Right cardiac atrium (tissue), 5 donors: ENCODE measurements at regions not wholly inside any gene's neighbourhood (a gene's known extent, or its start where the extent isn't known, plus 50 kb on each side); places are given as distances from the start of the nearest gene placed in this dataset.
A peak's percentile ranks its signal among the peaks of the same experiment; 100 is the strongest.
"Not testable (repeated sequence)": the region's sequence is repeated elsewhere in the genome, so short reads cannot be mapped to it uniquely, and the experiment has no call there.

Experiments
- ATAC-seq, 2 donors: fragments of 200-7000 bp; cut with Tn5 transposase; one replicate each; pipeline versions ENCODE4 v1.8.0 to v1.9.1; 2020; ENCODE audit warnings: moderate library complexity in 2 of 2, mild to moderate bottlenecking in 1 of 2
- DNase-seq, 3 donors: peaks; one replicate each; pipeline ENCODE4 v3.0.0-alpha.2; 2020
- H3K27ac ChIP-seq: one replicate; pipeline ENCODE4 v1.5.1; 2013; ENCODE audit warnings: mild to moderate bottlenecking, low read length, control low read depth, moderate library complexity
- H3K27me3 ChIP-seq: one replicate; pipeline ENCODE4 v1.6.1; 2013; ENCODE audit not compliant: control insufficient read depth, insufficient read depth
- H3K4me1 ChIP-seq: one replicate; pipeline ENCODE4 v1.6.1; 2013; ENCODE audit warnings: low read length; ENCODE audit not compliant: control insufficient read depth, insufficient read depth
- H3K4me3 ChIP-seq: one replicate; pipeline ENCODE4 v1.5.1; 2013; ENCODE audit warnings: low read length, control low read depth
- H3K9me3 ChIP-seq: one replicate; pipeline ENCODE4 v1.6.1; 2013; ENCODE audit warnings: low read length; ENCODE audit not compliant: control insufficient read depth
- WGBS: extraction: QIAGEN DNeasy Blood & Tissue Kit; methylation state at CpG from one replicate; pipeline ENCODE4 v1.1.7; 2013; 5-methylcytosine and 5-hydroxymethylcytosine counted together
- intact Hi-C, 4 donors: fragments of 100-400 bp; cut with DNase I; formaldehyde crosslinking; loops; one replicate each; pipeline versions ENCODE4 v1.11.0 to v1.14.0; 2022 to 2023
- donor health status: healthy with polysubstance abuse.
- donor health status: DM: no; HTN: yes; CAD: no.
- donor health status: DM: no; HTN: no; CAD: no.
- donor health status: DM: no; HTN: yes; CAD: no; lungs with severe emphysema.
- donor health status: DM: yes; HTN: yes; CAD: no.

DNA sequence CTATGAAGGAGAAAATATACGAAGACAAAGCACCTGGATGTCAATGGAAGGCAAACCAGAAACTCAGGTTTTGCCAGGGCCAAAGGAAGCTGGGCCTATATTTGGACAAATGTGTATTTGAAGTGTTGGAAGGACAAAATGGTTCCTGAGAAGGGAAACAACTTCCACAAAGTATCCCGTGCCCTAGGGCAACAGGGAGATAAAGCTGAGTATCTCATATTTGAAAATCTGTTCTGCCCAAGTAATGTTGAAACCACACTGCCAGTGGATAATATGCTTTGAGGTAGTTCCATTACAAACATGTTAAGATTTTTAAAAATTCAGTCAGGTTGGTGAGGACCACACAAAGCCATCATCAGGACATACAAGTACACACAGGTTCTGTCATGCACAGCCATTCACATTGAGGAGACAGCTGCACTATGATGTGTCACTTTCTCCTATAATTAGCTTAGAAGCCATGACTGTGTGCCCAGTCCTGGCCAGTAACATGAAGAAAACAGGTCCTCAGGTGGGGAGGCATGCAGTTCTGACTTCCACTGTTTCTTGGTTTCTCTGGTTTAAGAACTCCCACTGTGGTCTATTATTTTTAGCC is 116.4 kb downstream of the PWWP3B start:
- Histone ChIP-seq H3K27ac (no peak overlapping the region), H3K27me3 (no peaks in the 10 kb centered on the region), H3K4me1 (no peaks in the 10 kb centered on the region), H3K9me3 (no peaks in the 10 kb centered on the region), H3K4me3 (no peak overlapping the region)
- ATAC-seq (no peak), DNase-seq (no peak)
- WGBS: 64% methylated on average over 2 of the region's 2 CpGs
- intact Hi-C loops: no loop called here

DNA sequence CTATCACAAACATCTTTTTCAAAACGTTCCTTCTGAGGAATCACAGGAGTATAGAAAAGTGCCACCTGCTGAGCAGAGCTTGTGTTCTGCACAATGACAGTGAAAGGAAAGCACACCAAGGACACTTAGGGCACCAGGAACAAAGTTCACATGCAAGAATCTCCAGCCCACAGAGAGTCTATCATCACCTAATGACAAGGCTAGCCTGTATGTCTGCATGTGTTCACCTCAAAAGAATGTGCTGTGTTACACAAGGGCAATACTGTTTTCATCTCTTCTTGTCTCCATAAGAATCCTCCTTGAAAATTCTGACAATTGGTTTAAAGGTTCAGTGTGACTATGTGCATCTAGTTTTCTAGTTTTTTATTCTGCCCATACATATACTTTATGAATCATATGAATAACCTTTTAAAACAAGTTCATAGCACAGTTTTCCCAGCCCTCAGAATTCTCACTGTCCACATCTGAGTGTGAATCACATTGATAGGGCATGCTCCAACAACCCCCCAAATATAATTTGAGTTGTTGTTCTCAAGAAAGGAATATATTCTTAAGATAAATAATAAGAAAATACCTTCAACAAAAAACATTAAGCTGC is 118.0 kb downstream of the PWWP3B start:
- DNase-seq (no peak), ATAC-seq (no peak)
- Histone ChIP-seq H3K27me3 (no peaks in the 10 kb centered on the region), H3K27ac (no peak overlapping the region), H3K4me3 (no peak overlapping the region), H3K9me3 (no peaks in the 10 kb centered on the region), H3K4me1 (no peaks in the 10 kb centered on the region)
- intact Hi-C loops: no loop called here
- 17% methylated on average over 1 of the region's 1 CpG for WGBS

DNA sequence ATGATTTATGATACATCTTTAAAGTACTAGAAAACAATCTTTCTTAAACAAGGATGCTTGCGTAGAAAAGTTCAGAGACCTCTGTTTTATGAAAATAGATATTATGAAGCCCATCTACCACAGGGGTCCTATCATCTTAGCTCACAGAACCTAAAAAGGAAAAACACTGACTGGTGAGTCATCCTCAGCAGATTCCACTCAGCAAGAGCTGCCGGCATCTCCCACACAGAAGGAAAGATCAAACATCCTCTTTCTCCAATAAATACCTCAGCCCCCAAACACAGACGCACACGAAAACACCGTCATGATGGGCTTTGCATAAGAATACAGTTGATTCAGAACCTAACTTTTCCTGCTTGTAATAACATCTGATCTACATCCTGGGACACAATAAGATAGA is 122.7 kb downstream of the PWWP3B start:
- H3K27ac ChIP-seq, H3K9me3 ChIP-seq, intact Hi-C loops, H3K4me1 ChIP-seq, H3K27me3 ChIP-seq, H3K4me3 ChIP-seq, ATAC-seq, DNase-seq: not testable (repeated sequence)
- no CpG with 5 or more reads among the region's 5 CpGs for WGBS

DNA sequence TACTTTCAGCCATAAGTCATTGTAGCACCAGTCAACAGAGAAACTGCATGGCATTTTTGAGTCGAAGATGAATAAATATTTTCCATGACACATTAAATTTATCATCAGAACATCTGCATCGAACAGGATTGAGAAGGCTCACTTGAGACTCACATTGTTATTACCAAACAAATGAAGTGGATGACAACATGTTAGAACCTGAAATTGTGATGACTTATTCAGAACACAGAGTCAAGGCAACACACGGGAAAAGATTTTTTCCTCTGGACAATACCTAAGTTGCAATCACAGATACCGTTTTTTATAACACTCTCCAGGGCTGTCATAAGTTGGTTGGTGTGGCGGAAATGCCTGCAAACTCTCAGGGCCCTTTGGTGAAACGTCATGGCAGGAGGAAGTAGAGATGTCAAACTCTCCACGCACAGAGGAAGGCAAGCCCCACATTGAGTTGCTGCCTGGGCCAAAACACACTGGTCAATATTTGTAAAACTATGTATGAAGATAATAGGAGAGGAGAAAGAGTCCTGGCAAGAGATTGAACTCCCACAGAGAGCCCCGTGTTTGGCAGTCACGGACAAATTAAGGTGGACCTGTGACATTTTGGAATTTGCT is 123.8 kb downstream of the PWWP3B start:
- H3K9me3 ChIP-seq, intact Hi-C loops: not testable (repeated sequence)
- peak in 1 of 2 donors; percentile 74 for ATAC-seq

GRCh38 chrX:106300239-106300638 is 132.1 kb downstream of the PWWP3B start:
- intact Hi-C loops: no loop called here
- H3K27ac ChIP-seq: no peak overlapping the region
- no peak for ATAC-seq
- DNase-seq: no peak
- 62% methylated on average over 2 of the region's 2 CpGs for WGBS
- no peaks in the 10 kb centered on the region for H3K4me1 ChIP-seq
- no peak overlapping the region for H3K4me3 ChIP-seq
- H3K9me3 ChIP-seq: no peaks in the 10 kb centered on the region
- no peaks in the 10 kb centered on the region for H3K27me3 ChIP-seq

More for the DNA sequence above, 123.8 kb downstream of the PWWP3B start:
- no CpG with 5 or more reads among the region's 9 CpGs for WGBS
- not testable (repeated sequence) for DNase-seq, H3K4me3 ChIP-seq, H3K27me3 ChIP-seq, H3K27ac ChIP-seq, H3K4me1 ChIP-seq

GRCh38 chrX:106300656-106301055 is 132.6 kb downstream of the PWWP3B start:
- Histone ChIP-seq H3K27me3 (no peaks in the 10 kb centered on the region), H3K27ac (no peak overlapping the region), H3K4me1 (no peaks in the 10 kb centered on the region), H3K4me3 (no peak overlapping the region), H3K9me3 (no peaks in the 10 kb centered on the region)
- DNase-seq: no peak
- WGBS: 66% methylated on average over 3 of the region's 3 CpGs
- intact Hi-C loops: no loop called here
- ATAC-seq: no peak

DNA sequence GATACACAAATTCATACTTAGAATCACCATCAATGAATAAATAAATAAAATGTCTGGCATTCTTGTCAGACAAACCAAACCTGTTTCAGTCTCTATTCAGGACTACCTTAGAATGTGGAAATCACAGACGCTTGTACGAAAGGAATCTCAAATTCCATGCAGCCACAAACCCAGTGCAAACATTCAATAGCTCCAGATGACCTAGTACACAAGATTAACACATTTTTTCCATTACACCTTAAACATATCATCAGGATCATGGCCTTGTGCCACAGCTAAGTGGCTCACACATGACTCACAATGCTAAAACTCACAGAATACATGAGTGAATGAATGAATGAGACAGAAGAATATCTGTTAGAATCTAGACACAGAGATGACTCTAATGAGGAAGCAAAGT is 134.2 kb downstream of the PWWP3B start:
- 84% methylated on average over 2 of the region's 2 CpGs for WGBS
- H3K4me1 ChIP-seq: no peaks in the 10 kb centered on the region
- no peak overlapping the region for H3K4me3 ChIP-seq
- ATAC-seq (no peak), DNase-seq (no peak)
- no peaks in the 10 kb centered on the region for H3K27me3 ChIP-seq
- H3K9me3 ChIP-seq: no peaks in the 10 kb centered on the region
- intact Hi-C loops: no loop called here
- H3K27ac ChIP-seq: no peak overlapping the region

GRCh38 chrX:106306391-106306947 is 138.4 kb downstream of the PWWP3B start:
- no peak for DNase-seq
- Histone ChIP-seq H3K4me1 (no peaks in the 10 kb centered on the region), H3K4me3 (no peak overlapping the region), H3K9me3 (no peaks in the 10 kb centered on the region), H3K27me3 (no peaks in the 10 kb centered on the region), H3K27ac (no peak overlapping the region)
- WGBS: 88% methylated on average over 7 of the region's 7 CpGs
- intact Hi-C loops: no loop called here
- no peak for ATAC-seq

DNA sequence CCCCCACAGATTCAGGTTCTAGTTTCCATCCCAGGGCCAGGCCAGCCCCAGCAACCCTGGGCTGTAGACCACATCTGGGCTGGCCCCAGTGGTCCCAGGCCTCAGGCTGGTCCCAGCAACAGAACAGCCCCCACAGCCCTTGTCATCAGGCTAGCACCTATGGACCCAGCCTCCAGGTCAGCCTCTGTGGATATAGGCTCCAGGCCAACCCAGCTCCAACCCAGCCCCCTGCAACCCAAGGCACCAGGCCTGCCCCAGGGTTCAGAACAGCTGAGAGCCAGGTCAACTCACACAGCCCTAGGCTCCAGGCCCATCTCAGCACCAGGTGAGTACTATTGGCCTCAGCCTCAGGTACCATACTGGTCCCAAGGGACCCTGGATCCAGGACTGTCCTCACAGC is 155.3 kb downstream of the PWWP3B start:
- intact Hi-C loops: no loop called here
- DNase-seq (no peak), ATAC-seq (no peak)
- no peak overlapping the region for H3K27ac ChIP-seq
- no peaks in the 10 kb centered on the region for H3K4me1 ChIP-seq
- no peak overlapping the region for H3K4me3 ChIP-seq
- no peaks in the 10 kb centered on the region for H3K27me3 ChIP-seq
- H3K9me3 ChIP-seq: no peaks in the 10 kb centered on the region

DNA sequence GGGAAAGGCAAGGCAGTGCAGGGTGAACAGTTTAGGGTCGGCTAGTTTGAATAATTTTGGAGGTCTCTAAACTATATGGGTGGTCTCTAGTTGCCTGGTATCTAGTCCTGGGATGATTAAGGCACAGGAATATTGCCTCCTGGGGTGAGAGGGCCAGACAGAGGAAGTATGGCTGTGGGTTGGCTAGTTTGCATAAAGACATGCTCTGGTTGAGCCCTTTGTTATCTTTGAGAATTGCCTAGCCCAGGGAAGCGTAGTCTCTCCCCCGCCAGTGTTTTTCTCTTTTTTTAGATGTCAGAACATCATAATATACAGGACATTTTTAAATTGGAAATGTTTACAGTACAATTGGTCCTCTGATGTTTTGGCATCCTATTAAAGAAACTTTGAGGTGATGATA is 163.5 kb downstream of the PWWP3B start:
- ATAC-seq (no peak), DNase-seq (no peak)
- H3K4me3 ChIP-seq: no peak overlapping the region
- WGBS: 76% methylated on average over 3 of the region's 3 CpGs
- no peaks in the 10 kb centered on the region for H3K4me1 ChIP-seq
- H3K9me3 ChIP-seq: no peaks in the 10 kb centered on the region
- no peak overlapping the region for H3K27ac ChIP-seq
- intact Hi-C loops: no loop called here
- no peaks in the 10 kb centered on the region for H3K27me3 ChIP-seq

DNA sequence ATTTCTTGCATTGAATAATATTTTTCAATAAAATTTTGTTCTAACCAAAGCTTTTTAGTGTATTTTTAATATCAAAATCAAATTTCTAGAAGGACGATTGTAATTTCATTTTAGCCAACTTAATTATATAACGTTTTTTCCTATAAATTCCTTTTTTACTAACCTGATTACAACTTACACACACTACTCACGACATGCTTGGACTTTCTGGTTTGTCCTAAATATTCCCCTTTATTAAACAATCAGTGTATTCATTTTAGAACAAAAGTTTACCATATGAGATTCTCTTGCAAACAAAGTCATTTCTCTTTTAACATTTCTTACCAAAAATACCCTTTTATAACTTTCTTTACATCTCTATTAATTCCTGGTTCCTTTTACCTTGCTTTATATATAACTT is 173.7 kb downstream of the PWWP3B start:
- ATAC-seq: no peak

More for the DNA sequence above, 173.7 kb downstream of the PWWP3B start:
- no peaks in the 10 kb centered on the region for H3K9me3 ChIP-seq
- no peak for DNase-seq
- no peak overlapping the region for H3K27ac ChIP-seq
- intact Hi-C loops: no loop called here
- WGBS: 46% methylated on average over 3 of the region's 3 CpGs
- H3K4me1 ChIP-seq: no peaks in the 10 kb centered on the region
- H3K27me3 ChIP-seq: no peaks in the 10 kb centered on the region
- no peak overlapping the region for H3K4me3 ChIP-seq
